ENCODE measurements at regions not wholly inside any gene's neighbourhood (a gene's known extent, or its start where the extent isn't known, plus 50 kb on each side); places are given as distances from the start of the nearest gene placed in this dataset.

GRCh38 chr7:94239661-94240234 is 154.9 kb upstream of the COL1A2 start:
- peak; percentile 80 for DNase-seq

- DNase-seq = no peak
Observed at GRCh38 chr7:94240902-94241301, 153.8 kb upstream of the COL1A2 start.

GRCh38 chr7:94241402-94241925 is 153.2 kb upstream of the COL1A2 start:
- DNase-seq = no peak

GRCh38 chr7:94243066-94243711 is 151.5 kb upstream of the COL1A2 start:
- DNase-seq = no peak

GRCh38 chr7:94244760-94245159 is 149.9 kb upstream of the COL1A2 start:
- no peak for DNase-seq

- DNase-seq = no peak
Observed at GRCh38 chr7:94245500-94245899, 149.2 kb upstream of the COL1A2 start.

GRCh38 chr7:94247970-94248369 is 146.7 kb upstream of the COL1A2 start:
- DNase-seq = no peak

- no peak for DNase-seq
Observed at GRCh38 chr7:94249631-94250030, 145.1 kb upstream of the COL1A2 start.

GRCh38 chr7:94250124-94250523 is 144.6 kb upstream of the COL1A2 start:
- no peak for DNase-seq

GRCh38 chr7:94250987-94251386 is 143.7 kb upstream of the COL1A2 start:
- peak; percentile 44 for DNase-seq

GRCh38 chr7:94252124-94252523 is 142.6 kb upstream of the COL1A2 start:
- DNase-seq = no peak

- no peak for DNase-seq
Observed at GRCh38 chr7:94252971-94253370, 141.7 kb upstream of the COL1A2 start.

- no peak for DNase-seq
Observed at GRCh38 chr7:94253686-94254085, 141.0 kb upstream of the COL1A2 start.

- peak; percentile 61 for DNase-seq
Observed at GRCh38 chr7:94258418-94259300, 136.0 kb upstream of the COL1A2 start.

- DNase-seq = peak; percentile 55
Observed at GRCh38 chr7:94261067-94261466, 133.6 kb upstream of the COL1A2 start.

- no peak for DNase-seq
Observed at GRCh38 chr7:94264756-94265155, 129.9 kb upstream of the COL1A2 start.

- no peak for DNase-seq
Observed at GRCh38 chr7:94265456-94265855, 129.2 kb upstream of the COL1A2 start.

- peak; percentile 87 for DNase-seq
Observed at GRCh38 chr7:94266238-94266644, 128.5 kb upstream of the COL1A2 start.

- no peak for DNase-seq
Observed at GRCh38 chr7:94270772-94271171, 123.9 kb upstream of the COL1A2 start.

- DNase-seq = no peak
Observed at GRCh38 chr7:94272821-94273583, 121.7 kb upstream of the COL1A2 start.

- peak; percentile 85 for DNase-seq
Observed at GRCh38 chr7:94274828-94275227, 119.9 kb upstream of the COL1A2 start.

GRCh38 chr7:94276027-94276426 is 118.7 kb upstream of the COL1A2 start:
- DNase-seq = peak; percentile 55

- DNase-seq = peak; percentile 90
Observed at GRCh38 chr7:94276795-94277194, 117.9 kb upstream of the COL1A2 start.
